K562 (cell line): ENCODE measurements at regions not wholly inside any gene's neighbourhood (a gene's known extent, or its start where the extent isn't known, plus 50 kb on each side); places are given as distances from the start of the nearest gene placed in this dataset.

Experiments
- BRD9 ChIP-seq: fragments of 450-650 bp; IDR thresholded peaks from 2 replicates; pipeline ENCODE4 v1.6.1; 2018; ENCODE audit warnings: low read depth; ENCODE audit not compliant: partially characterized antibody
- ERF ChIP-seq: fragments of 450-650 bp; formaldehyde crosslinking; IDR thresholded peaks from 2 replicates; pipeline ENCODE4 v1.4.0; 2020; ENCODE audit warnings: mild to moderate bottlenecking, mixed read lengths
- MIER1 ChIP-seq: fragments of 450-650 bp; IDR thresholded peaks from 2 replicates; pipeline ENCODE4 v1.6.1; 2016; ENCODE audit warnings: antibody characterized with exemption, mild to moderate bottlenecking, low read depth
- NFIC ChIP-seq: fragments of 450-650 bp; IDR thresholded peaks from 2 replicates; pipeline ENCODE4 v1.6.1; 2017; ENCODE audit warnings: mild to moderate bottlenecking, inconsistent platforms
- PHF21A ChIP-seq: fragments of 450-650 bp; IDR thresholded peaks from 2 replicates; pipeline ENCODE4 v1.6.1; 2017; ENCODE audit warnings: low read depth, borderline replicate concordance
- POLR2AphosphoS2 ChIP-seq: IDR thresholded peaks from 2 replicates; pipeline ENCODE4 v1.6.1; 2012; ENCODE audit warnings: low read length, improper control_type of control experiment
- ZBTB1 ChIP-seq: sonication (generic); formaldehyde crosslinking; IDR thresholded peaks from 2 replicates; pipeline ENCODE4 v1.8.1; 2023; ENCODE audit warnings: missing genetic modification reagents, low read depth, mild to moderate bottlenecking, borderline replicate concordance
- ZNF224 ChIP-seq: sonication (generic); formaldehyde crosslinking; IDR thresholded peaks from 2 replicates; pipeline ENCODE4 v1.8.0; 2022; ENCODE audit warnings: mild to moderate bottlenecking, missing genetic modification reagents
- TF ChIP-seq, protein P1 (sequence below): IDR thresholded peaks from 2 replicates; pipeline ENCODE4 v1.6.1; 2011; ENCODE audit not compliant: insufficient read length; ENCODE audit errors: extremely low read depth
- TF ChIP-seq, protein P2 (sequence below): fragments of 200-400 bp; formaldehyde crosslinking; IDR thresholded peaks from 2 replicates; pipeline ENCODE4 v1.6.1; 2017; ENCODE audit warnings: mild to moderate bottlenecking, low read depth, low read length, moderate library complexity
- TF ChIP-seq, protein P3 (sequence below): fragments of 450-650 bp; IDR thresholded peaks from 2 replicates; pipeline ENCODE4 v1.6.1; 2016; ENCODE audit warnings: low read depth

DNA sequence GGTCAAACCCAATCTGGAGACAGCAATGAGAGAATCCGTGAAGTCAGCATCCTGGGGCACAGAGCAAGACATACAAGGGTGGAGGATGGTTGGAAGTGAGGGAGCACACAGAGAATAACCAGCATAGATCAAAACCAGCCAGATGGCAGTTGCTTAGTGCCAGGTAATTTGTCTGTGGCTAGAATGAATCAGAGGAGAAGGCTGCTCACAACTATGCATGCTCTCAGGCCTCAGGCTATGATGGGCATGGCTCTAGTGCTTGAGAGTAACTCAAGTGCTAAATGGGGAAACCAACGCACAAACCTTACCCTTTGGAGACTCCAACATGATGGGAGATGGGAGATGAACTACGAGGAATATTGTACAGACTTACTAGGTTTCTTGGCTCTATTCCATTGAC is 160.8 kb downstream of the DMRT2 start (continued):
- TF ChIP-seq, protein P1, sequence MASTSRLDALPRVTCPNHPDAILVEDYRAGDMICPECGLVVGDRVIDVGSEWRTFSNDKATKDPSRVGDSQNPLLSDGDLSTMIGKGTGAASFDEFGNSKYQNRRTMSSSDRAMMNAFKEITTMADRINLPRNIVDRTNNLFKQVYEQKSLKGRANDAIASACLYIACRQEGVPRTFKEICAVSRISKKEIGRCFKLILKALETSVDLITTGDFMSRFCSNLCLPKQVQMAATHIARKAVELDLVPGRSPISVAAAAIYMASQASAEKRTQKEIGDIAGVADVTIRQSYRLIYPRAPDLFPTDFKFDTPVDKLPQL: no peak
- TF ChIP-seq NFIC (no peak), MIER1 (no peak), PHF21A (no peak), ERF (CRISPR knock-in tag) (no peak), BRD9 (no peak), POLR2AphosphoS2 (no peak), ZBTB1 (CRISPR knock-in tag) (no peak), ZNF224 (CRISPR knock-in tag) (no peak)
- TF ChIP-seq, protein P2, sequence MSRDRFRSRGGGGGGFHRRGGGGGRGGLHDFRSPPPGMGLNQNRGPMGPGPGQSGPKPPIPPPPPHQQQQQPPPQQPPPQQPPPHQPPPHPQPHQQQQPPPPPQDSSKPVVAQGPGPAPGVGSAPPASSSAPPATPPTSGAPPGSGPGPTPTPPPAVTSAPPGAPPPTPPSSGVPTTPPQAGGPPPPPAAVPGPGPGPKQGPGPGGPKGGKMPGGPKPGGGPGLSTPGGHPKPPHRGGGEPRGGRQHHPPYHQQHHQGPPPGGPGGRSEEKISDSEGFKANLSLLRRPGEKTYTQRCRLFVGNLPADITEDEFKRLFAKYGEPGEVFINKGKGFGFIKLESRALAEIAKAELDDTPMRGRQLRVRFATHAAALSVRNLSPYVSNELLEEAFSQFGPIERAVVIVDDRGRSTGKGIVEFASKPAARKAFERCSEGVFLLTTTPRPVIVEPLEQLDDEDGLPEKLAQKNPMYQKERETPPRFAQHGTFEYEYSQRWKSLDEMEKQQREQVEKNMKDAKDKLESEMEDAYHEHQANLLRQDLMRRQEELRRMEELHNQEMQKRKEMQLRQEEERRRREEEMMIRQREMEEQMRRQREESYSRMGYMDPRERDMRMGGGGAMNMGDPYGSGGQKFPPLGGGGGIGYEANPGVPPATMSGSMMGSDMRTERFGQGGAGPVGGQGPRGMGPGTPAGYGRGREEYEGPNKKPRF: no peak
- TF ChIP-seq, protein P3, sequence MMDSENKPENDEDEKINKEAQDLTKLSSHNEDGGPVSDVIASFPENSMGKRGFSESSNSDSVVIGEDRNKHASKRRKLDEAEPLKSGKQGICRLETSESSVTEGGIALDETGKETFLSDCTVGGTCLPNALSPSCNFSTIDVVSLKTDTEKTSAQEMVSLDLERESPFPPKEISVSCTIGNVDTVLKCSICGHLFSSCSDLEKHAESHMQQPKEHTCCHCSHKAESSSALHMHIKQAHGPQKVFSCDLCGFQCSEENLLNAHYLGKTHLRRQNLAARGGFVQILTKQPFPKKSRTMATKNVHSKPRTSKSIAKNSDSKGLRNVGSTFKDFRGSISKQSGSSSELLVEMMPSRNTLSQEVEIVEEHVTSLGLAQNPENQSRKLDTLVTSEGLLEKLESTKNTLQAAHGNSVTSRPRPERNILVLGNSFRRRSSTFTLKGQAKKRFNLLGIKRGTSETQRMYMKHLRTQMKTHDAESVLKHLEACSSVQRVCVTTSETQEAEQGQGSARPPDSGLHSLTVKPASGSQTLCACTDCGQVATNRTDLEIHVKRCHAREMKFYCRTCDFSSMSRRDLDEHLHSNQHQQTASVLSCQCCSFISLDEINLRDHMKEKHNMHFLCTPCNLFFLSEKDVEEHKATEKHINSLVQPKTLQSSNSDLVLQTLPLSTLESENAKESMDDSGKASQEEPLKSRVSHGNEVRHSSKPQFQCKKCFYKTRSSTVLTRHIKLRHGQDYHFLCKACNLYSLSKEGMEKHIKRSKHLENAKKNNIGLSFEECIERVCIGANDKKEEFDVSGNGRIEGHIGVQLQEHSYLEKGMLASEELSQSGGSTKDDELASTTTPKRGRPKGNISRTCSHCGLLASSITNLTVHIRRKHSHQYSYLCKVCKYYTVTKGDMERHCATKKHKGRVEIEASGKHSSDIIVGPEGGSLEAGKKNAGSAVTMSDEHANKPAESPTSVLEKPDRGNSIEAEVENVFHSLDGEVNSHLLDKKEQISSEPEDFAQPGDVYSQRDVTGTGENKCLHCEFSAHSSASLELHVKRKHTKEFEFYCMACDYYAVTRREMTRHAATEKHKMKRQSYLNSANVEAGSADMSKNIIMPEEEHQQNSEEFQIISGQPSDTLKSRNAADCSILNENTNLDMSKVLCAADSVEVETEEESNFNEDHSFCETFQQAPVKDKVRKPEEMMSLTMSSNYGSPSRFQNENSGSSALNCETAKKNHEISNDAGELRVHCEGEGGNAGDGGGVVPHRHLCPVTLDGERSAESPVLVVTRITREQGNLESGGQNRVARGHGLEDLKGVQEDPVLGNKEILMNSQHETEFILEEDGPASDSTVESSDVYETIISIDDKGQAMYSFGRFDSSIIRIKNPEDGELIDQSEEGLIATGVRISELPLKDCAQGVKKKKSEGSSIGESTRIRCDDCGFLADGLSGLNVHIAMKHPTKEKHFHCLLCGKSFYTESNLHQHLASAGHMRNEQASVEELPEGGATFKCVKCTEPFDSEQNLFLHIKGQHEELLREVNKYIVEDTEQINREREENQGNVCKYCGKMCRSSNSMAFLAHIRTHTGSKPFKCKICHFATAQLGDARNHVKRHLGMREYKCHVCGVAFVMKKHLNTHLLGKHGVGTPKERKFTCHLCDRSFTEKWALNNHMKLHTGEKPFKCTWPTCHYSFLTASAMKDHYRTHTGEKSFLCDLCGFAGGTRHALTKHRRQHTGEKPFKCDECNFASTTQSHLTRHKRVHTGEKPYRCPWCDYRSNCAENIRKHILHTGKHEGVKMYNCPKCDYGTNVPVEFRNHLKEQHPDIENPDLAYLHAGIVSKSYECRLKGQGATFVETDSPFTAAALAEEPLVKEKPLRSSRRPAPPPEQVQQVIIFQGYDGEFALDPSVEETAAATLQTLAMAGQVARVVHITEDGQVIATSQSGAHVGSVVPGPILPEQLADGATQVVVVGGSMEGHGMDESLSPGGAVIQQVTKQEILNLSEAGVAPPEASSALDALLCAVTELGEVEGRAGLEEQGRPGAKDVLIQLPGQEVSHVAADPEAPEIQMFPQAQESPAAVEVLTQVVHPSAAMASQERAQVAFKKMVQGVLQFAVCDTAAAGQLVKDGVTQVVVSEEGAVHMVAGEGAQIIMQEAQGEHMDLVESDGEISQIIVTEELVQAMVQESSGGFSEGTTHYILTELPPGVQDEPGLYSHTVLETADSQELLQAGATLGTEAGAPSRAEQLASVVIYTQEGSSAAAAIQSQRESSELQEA: no peak
- TF ChIP-seq, all 486 proteins: peak for 0
